HG03439 (cell line): ENCODE measurements at regions not wholly inside any gene's neighbourhood (a gene's known extent, or its start where the extent isn't known, plus 50 kb on each side); places are given as distances from the start of the nearest gene placed in this dataset.

ENCODE experiments used
- ATAC-seq: cut with Tn5 transposase; IDR thresholded peaks from one replicate; pipeline ENCODE4 v1.9.1; 2021; ENCODE audit warnings: mild to moderate bottlenecking, moderate library complexity; ENCODE audit not compliant: unreplicated experiment

DNA sequence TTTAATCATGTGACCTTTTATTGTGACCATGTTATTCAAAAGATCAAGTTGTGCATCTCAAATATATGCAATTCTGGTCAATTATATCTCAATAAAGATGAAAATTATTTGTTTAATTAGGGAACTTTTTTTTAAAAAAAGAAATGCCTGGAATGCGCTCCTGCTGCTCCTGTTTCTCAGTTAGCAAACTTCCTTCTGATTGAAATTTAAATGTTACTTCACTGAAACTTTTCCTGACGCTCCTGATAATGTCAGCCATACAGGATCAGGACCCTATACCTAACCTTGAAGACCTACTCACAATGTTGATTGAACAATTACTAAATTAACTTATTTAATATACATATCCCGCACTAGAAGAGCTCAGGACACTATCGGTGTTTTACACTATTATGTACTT is 190.4 kb downstream of the MACC1 start:
- no peak for ATAC-seq

- ATAC-seq = peak; percentile 55
Observed at GRCh38 chr7:20021831-20022230, 195.4 kb downstream of the MACC1 start.

- no peak for ATAC-seq
Observed at GRCh38 chr7:20021066-20021465, 196.1 kb downstream of the MACC1 start.

DNA sequence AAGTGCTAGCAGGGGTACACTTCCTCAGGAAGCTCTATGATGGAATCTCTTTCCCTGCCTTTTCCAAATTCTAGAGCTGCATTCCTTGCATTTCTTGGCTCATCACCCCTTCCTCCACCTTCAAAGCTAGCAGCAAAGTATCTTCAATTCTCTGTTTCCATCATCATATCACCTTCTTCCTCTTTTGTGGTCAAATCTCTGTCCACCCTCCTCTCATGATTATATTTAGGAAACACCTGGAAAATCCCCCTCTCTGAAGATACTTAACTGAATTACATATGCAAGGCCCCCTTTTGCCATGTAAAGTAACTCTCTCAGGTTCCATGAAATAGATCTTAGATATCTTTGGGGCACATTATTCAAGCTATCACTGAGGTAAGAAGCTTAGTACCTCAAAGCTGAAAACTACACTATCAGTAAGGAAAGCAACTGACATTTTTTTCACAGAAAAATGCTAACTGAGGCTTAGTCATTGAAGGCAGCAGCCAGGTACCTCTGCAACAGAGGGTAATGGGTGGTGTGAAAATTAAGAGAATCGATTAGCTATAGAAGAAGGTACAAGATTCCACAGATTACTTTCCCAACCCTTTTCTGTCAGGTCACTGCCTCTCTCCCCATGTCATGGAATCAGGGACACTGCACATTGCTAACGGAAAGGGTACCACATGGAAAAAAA is 197.3 kb downstream of the MACC1 start:
- ATAC-seq = no peak

DNA sequence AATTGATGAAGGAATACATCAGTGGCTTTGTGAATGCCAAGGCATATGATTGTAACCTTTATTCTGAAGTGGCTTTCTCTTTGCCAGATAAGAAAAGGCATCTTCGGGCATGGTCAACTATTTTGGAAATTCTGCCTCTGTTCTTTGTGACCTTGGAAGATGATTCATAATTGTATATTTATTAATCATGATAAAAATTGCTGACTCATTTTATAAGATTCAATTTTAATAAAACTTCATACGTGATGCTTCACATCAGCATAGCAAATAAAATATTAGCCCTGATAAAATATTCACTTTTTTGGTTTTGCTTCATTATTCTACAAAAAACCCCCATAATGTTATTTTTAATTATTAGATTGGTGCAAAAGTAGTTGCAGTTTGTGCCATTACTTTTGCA is 200.5 kb downstream of the MACC1 start:
- ATAC-seq = no peak

GRCh38 chr7:20013536-20013935 is 203.6 kb downstream of the MACC1 start:
- no peak for ATAC-seq

DNA sequence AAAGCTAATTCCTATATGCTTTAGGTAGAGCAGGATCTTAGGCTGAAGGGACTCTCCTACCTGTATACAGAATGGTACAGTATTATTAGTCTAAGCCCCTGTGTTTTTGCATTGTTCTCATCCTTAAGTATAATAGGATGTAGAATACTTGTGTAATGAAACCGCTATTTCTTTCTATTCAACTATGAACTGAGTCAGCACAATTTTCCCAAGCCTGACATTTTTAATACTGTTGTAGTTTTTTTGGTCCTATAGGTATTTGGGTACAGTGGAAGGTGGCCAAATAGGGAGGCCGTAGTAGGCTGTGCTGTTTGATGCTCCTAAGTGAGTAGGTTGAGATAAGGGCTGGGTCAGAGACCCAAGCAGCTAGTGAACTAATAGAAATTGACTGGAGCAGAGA is 205.1 kb downstream of the MACC1 start:
- no peak for ATAC-seq

DNA sequence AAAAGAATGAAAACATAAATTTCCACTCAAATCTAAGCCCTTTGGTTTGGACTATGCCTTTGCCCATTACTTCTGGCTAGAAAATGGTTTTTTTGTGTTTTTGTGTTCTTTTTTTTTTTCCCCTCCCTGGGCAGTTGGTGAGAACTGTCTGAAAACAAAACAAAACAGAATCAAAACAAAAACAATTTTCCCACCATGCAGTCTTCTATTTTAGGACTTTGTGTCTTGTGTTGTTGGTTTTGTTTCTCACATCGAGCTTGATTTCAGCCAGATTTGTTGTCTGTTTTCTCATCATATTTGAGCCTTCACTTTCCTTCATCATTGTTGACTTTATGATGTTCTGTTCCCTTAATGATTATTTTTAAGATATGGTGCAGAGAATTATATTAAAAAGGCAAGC is 206.3 kb downstream of the MACC1 start:
- no peak for ATAC-seq

- no peak for ATAC-seq
Observed at GRCh38 chr7:20007510-20007909, 209.7 kb downstream of the MACC1 start.

GRCh38 chr7:20005081-20005480 is 212.1 kb downstream of the MACC1 start:
- no peak for ATAC-seq

GRCh38 chr7:19999681-20000080 is 217.5 kb downstream of the MACC1 start:
- no peak for ATAC-seq

- ATAC-seq = no peak
Observed at GRCh38 chr7:19991936-19992335, 218.5 kb upstream of the TMEM196 start.

GRCh38 chr7:19989906-19990305 is 216.5 kb upstream of the TMEM196 start:
- no peak for ATAC-seq

DNA sequence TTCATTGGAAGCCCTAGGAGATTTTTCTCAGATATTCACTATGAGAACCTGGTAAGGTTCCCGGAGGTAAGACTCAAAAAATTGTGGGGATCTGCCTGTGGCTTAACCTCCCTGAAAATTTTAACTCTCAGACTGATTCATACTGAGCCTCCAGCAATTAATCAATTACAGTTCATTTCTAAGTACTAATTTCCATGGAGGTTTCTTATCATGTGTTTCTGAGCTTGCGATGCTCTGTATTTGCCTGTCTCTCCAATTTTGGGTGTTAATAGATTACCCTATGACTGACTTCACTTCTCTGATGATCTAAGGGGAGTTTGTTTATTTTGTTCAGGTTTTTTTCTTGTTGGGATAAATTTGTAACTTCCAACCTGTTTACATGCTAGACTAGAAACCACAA is 215.4 kb upstream of the TMEM196 start:
- no peak for ATAC-seq

DNA sequence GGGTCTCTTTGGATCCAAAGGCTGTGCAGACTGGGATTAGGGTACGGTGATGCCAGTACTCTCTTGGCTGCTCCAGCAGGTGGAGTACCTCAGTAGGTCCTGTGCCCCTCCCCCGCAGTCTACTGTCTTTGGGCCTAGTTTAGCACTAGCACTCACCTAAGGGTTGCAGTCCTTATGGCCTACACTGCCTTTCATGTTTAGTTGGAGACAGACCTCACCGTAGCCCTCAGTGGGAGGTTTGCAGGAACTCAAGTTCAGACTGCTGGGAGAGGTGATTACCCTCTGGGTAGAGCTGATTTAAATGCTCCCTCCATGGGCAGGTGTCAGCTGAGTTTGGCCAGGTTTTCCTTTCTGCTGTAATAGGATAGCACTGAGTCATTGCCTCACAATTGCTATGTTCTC is 210.8 kb upstream of the TMEM196 start:
- ATAC-seq = no peak

DNA sequence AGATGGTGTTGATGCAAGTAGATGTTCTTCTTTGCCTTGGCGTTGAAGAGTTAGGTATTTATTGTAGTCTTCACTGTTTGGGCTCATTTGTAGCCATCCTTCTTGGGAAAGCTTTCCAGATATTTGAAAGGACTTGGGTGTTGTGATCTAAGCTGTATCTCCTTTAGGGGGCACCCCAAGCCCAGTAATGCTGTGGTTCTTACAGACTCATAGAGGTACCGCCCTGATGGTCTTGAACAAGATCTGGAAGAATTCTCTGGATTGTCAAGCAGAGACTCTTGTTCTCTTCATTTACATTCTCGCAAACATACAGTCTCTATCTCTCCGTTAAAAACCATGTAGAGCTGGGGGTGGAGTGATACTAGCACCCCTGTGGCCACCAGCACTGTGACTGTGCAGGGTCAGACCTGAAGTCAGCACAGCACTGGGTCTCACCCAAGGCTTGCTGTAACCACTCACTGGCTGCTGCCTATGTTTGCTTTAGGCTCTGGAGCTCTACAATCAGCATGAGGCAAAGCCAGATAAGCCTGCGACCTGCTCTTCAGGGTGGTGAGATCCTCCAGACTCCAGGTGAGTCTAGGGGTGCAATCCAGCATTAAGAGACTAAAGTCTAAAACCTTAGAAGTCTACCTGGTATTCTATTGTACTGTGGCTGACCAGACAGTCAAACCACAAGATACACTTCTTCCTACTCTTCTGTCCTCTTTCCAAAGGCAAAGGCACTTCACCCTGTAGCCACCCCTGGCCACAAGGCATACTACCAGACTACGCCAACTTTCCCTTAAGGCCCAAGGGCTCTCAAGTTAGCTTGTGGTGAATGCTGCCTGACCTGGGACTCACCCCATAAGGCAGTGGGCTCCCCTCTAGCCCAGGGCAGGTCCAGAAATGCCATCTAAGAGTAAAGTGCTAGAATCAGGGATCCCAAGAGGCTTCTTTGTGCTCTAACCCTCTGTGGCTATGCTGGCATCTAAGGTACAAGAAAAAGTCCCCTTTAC is 209.7 kb upstream of the TMEM196 start:
- ATAC-seq = no peak

GRCh38 chr7:19973581-19973980 is 200.2 kb upstream of the TMEM196 start:
- ATAC-seq = no peak

DNA sequence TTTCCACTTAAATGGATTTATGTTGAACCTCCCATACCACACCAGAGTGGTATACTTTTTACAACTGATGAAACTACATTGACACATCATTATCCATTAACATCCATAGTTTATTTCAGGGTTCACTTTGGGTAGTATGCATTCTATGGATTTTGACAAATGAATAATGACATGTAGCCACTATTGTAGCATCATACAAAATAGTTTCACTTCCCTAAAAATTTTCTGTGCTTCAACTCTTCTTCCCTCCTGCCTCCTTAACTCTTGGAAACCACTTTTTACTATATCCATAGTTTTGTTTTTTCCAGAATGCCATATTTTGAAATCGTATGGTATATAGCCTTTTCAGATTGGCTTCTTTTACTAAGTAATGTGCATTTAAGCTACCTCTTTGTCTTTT is 199.5 kb upstream of the TMEM196 start:
- ATAC-seq = no peak

- ATAC-seq = no peak
Observed at GRCh38 chr7:19971956-19972355, 198.5 kb upstream of the TMEM196 start.

DNA sequence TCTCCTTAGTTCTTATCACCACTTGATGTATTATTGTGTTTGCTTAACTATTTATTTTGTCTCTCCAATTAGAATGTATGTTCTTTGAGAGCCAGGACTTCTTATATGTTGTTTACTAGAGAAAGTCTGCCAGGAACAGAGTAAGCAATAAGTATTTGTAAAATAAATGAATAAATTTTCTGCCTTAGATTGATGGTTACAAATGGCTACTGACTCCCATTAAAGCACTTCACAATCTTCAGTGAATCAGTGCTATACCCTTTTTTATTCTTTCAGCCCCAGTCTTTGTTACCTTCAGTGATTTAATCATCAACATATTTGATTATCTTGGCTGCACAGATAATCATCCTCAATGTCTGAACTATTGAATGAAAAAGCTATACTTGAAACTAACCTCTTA is 197.1 kb upstream of the TMEM196 start:
- no peak for ATAC-seq

DNA sequence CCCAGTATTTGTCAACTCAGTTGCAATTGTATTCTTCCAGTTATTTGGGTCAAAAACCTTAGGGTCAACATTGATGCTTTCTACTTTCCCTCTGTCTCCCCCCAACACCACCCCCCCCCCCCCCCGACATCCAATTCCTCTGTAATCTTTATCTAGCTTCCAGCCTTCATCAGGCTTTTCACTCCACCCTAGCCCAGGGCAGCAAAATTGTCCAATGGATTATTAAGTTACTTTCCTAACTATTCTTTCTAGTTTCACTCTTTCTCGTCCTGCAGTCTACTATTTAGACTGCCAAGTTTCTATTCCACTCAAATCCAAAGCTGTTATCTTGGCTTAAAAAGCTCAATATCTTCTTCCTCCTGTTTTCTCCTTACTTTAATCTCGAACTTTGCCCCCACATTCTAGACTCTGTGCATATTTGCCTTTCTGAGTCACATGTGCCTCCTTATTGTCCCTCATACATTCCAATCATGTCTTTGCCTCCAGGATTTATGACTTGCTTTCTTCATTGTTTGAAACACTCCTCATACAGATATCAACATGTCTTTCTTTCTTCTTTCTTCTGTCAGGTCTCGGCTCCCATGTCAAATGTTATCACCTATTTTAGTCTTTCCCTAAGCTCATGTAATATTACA is 196.6 kb upstream of the TMEM196 start:
- no peak for ATAC-seq

GRCh38 chr7:19964246-19964645 is 190.8 kb upstream of the TMEM196 start:
- no peak for ATAC-seq
